ENCODE measurements at regions not wholly inside any gene's neighbourhood (a gene's known extent, or its start where the extent isn't known, plus 50 kb on each side); places are given as distances from the start of the nearest gene placed in this dataset.
"Not testable (repeated sequence)": the region's sequence is repeated elsewhere in the genome, so short reads cannot be mapped to it uniquely, and the experiment has no call there.

GRCh38 chr15:91431041-91431715 lies 331.1 kb downstream of the SV2B start:
- no peak for DNase-seq
- no peak for TF ChIP-seq POLR2A (IDR thresholded peaks at IDR 0.05; ENCODE audit: low read length)
- TF ChIP-seq GATA1 (IDR thresholded peaks at IDR 0.05; ENCODE audit: low read depth, low read length): no peak

GRCh38 chr15:91435113-91435512 lies 335.1 kb downstream of the SV2B start:
- TF ChIP-seq POLR2A (IDR thresholded peaks at IDR 0.05; ENCODE audit: low read length) (no peak), GATA1 (IDR thresholded peaks at IDR 0.05; ENCODE audit: low read depth, low read length) (no peak)
- peak in 1 of 2 experiments; percentile 57 for DNase-seq

GRCh38 chr15:91444656-91445055 lies 344.6 kb downstream of the SV2B start:
- no peak for DNase-seq

DNA sequence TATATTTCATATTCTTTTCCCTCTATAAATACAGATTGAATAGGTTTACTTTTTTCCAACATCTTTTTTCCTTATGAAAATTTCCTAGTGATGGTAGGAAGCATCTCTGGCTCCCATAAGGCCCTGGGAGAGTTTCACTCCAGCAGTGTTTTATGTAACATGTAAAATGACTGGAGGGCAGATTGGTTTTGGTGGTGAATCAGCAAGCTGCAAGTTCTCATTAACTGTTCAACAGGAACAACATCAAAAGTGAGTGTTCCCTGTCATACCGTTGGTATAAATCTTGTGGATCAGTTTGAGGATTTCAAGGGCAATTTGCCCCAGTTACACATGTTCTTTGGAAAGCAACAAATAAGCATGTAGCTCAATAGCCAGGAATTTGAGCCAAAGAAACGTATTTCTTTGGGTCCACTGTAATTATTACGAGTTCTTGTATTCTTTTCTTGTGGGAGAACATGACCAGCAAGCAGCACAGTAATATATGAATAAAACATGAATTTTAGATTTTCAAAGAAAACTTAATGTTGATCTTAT lies 345.7 kb downstream of the SV2B start:
- TF ChIP-seq GATA1 (IDR thresholded peaks at IDR 0.05; ENCODE audit: low read depth, low read length) (no peak), POLR2A (IDR thresholded peaks at IDR 0.05; ENCODE audit: low read length) (no peak)
- no peak for DNase-seq

More at GRCh38 chr15:91444656-91445055, 344.6 kb downstream of the SV2B start:
- TF ChIP-seq GATA1 (IDR thresholded peaks at IDR 0.05; ENCODE audit: low read depth, low read length): no peak
- TF ChIP-seq POLR2A (IDR thresholded peaks at IDR 0.05; ENCODE audit: low read length): no peak

DNA sequence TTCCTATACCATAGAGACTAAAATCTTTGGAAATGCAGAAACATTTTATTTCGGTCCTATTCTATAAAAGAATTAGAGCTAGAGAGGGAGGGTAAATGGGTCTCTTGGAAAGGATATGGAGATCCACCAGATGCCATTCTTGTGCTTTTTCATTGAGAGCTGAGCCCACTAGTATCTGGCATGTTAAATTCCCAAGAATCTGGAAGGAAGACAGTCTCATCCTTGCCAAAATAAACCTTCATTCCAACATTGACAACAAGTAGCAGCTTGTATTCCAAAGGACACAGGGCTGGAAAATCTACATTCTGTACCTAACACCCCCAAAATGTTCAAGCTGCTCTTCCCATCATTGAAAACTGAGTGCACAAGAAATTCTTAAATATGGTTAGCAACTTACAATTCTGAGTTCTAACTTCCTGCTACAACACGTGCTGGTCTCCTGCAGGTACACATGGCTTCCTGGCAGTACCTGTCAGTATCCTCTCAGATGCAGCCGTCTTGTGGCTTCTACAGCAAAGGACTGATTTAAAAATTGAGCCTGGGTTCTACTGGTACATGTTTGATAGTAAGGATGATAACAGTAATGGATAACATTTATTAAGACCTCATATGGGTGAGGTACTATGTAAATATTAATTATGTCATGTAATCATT lies 348.1 kb downstream of the SV2B start:
- no peak for DNase-seq
- TF ChIP-seq POLR2A (IDR thresholded peaks at IDR 0.05; ENCODE audit: low read length) (no peak), GATA1 (IDR thresholded peaks at IDR 0.05; ENCODE audit: low read depth, low read length) (no peak)

DNA sequence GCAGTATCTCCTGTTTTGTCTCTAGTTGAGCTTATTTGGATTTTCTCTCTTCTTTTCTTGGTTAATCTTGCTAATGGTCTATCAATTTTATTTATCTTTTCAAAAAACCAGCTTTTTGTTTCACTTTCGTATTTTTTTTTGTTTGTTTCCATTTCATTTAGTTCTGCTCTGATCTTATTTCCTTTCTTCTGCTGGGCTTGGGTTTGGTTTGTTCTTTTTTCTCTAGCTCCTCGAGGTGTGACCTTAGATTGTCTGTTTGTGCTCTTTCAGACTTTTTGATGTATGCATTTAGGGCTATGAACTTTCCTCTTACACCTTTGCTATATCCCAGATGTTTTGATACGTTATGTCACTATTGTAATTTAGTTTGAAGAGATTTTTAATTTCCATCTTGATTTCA lies 353.3 kb downstream of the SV2B start:
- not testable (repeated sequence) for DNase-seq

- TF ChIP-seq GATA1 (IDR thresholded peaks at IDR 0.05; ENCODE audit: low read depth, low read length) (no peak), POLR2A (IDR thresholded peaks at IDR 0.05; ENCODE audit: low read length) (no peak)
- no peak for DNase-seq
These were observed 356.2 kb downstream of the SV2B start for GRCh38 chr15:91456251-91456718.

DNA sequence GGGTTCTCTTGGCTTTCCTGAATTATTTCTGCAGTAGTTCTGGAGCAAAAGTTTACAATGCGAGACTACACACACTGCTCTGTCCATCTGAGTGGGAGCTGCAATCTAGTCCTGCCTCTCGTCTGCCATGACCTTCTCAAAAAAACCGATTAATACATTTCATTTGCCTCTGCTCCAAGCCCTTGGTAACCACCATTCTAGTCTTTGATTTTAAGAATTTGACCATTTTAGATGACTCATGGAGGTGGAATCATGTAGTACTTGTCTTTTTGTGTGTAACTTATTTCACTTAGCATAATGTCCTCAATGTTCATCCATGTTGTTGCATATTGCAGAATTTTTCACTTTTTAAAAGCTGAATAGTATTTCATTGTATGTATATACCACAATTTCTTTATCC lies 356.9 kb downstream of the SV2B start:
- DNase-seq: no peak
- no peak for TF ChIP-seq GATA1 (IDR thresholded peaks at IDR 0.05; ENCODE audit: low read depth, low read length)
- TF ChIP-seq POLR2A (IDR thresholded peaks at IDR 0.05; ENCODE audit: low read length): no peak

- peak; percentile 65 to 80 for DNase-seq
- TF ChIP-seq POLR2A (IDR thresholded peaks at IDR 0.05; ENCODE audit: low read length): no peak
- no peak for TF ChIP-seq GATA1 (IDR thresholded peaks at IDR 0.05; ENCODE audit: low read depth, low read length)
These were observed 361.3 kb downstream of the SV2B start for GRCh38 chr15:91461377-91461776.

GRCh38 chr15:91465086-91465485 lies 365.0 kb downstream of the SV2B start:
- peak in 1 of 2 experiments; percentile 24 for DNase-seq
- TF ChIP-seq GATA1 (IDR thresholded peaks at IDR 0.05; ENCODE audit: low read depth, low read length) (no peak), POLR2A (IDR thresholded peaks at IDR 0.05; ENCODE audit: low read length) (no peak)

GRCh38 chr15:91465696-91466095 lies 365.6 kb downstream of the SV2B start:
- TF ChIP-seq POLR2A (IDR thresholded peaks at IDR 0.05; ENCODE audit: low read length) (no peak), GATA1 (IDR thresholded peaks at IDR 0.05; ENCODE audit: low read depth, low read length) (no peak)
- DNase-seq: no peak

GRCh38 chr15:91468871-91469580 lies 369.0 kb downstream of the SV2B start:
- TF ChIP-seq GATA1 (IDR thresholded peaks at IDR 0.05; ENCODE audit: low read depth, low read length) (no peak), POLR2A (IDR thresholded peaks at IDR 0.05; ENCODE audit: low read length) (no peak)
- DNase-seq: no peak

- peak; percentile 66 to 78 for DNase-seq
- TF ChIP-seq GATA1 (IDR thresholded peaks at IDR 0.05; ENCODE audit: low read depth, low read length) (no peak), POLR2A (IDR thresholded peaks at IDR 0.05; ENCODE audit: low read length) (no peak)
These were observed 369.8 kb downstream of the SV2B start for GRCh38 chr15:91469632-91470567.
